Fibroblast of lung (primary cell): ENCODE measurements at regions not wholly inside any gene's neighbourhood (a gene's known extent, or its start where the extent isn't known, plus 50 kb on each side); places are given as distances from the start of the nearest gene placed in this dataset.

Experiments
- CTCF ChIP-seq, 2 donors: IDR thresholded peaks in 1 of 2; conservative IDR thresholded peaks in 1 of 2; 1 replicate in 1 of 2; 2 replicates in 1 of 2; pipeline ENCODE4 v1.5.1; 2011 to 2012; ENCODE audit warnings: low read length in 2 of 2, control low read depth in 1 of 2, inconsistent platforms in 1 of 2, low read depth in 1 of 2, mild to moderate bottlenecking in 1 of 2
- EZH2 ChIP-seq: IDR thresholded peaks from 2 replicates; pipeline ENCODE4 v1.5.1; 2012; ENCODE audit warnings: low read length, control low read depth, mild to moderate bottlenecking; ENCODE audit errors: missing control alignments

- TF ChIP-seq EZH2 (no peak), CTCF (conservative IDR thresholded peaks at IDR 0.05 in 1 of 2, IDR thresholded peaks at IDR 0.05 in 1 of 2; ENCODE audit: low read depth in 1 of 2, low read length in 2 of 2) (no peak)
Measured at GRCh38 chr5:168030912-168031311, 260.5 kb upstream of the WWC1 start.
